DMS53 (cell line): ENCODE measurements at regions not wholly inside any gene's neighbourhood (a gene's known extent, or its start where the extent isn't known, plus 50 kb on each side); places are given as distances from the start of the nearest gene placed in this dataset.

ENCODE experiments used
- DNase-seq: peaks from one replicate; lab custom pipeline; 2025; lab: John Stamatoyannopoulos, UW

- DNase-seq, result no peak
These were observed 163.5 kb downstream of the CDH19 start for GRCh38 chr18:66440433-66440832.

- DNase-seq, result no peak
These were observed 164.2 kb downstream of the CDH19 start for GRCh38 chr18:66439670-66440069.

- DNase-seq, result no peak
These were observed 165.0 kb downstream of the CDH19 start for GRCh38 chr18:66438711-66439536.

- no peak for DNase-seq
These were observed 171.3 kb downstream of the CDH19 start for GRCh38 chr18:66432636-66433035.

- DNase-seq, result no peak
These were observed 175.1 kb downstream of the CDH19 start for GRCh38 chr18:66428795-66429194.

GRCh38 chr18:66419400-66419799 lies 184.5 kb downstream of the CDH19 start:
- no peak for DNase-seq

GRCh38 chr18:66410692-66411091 lies 193.2 kb downstream of the CDH19 start:
- DNase-seq, result no peak

- no peak for DNase-seq
These were observed 208.1 kb downstream of the CDH19 start for GRCh38 chr18:66395671-66396218.

GRCh38 chr18:66393463-66393862 lies 210.4 kb downstream of the CDH19 start:
- DNase-seq, result peak; percentile 38

- peak; percentile 45 for DNase-seq
These were observed 226.6 kb downstream of the CDH19 start for GRCh38 chr18:66377291-66377690.

GRCh38 chr18:66375391-66375790 lies 228.5 kb downstream of the CDH19 start:
- peak; percentile 40 for DNase-seq

- DNase-seq, result no peak
These were observed 256.9 kb downstream of the CDH19 start for GRCh38 chr18:66346833-66347588.

- DNase-seq, result peak; percentile 75
These were observed 259.7 kb downstream of the CDH19 start for GRCh38 chr18:66344227-66344626.

- DNase-seq, result peak; percentile 31
These were observed 261.3 kb downstream of the CDH19 start for GRCh38 chr18:66342577-66342976.

GRCh38 chr18:66334534-66334933 lies 269.4 kb downstream of the CDH19 start:
- no peak for DNase-seq

GRCh38 chr18:66329716-66330115 lies 274.2 kb downstream of the CDH19 start:
- DNase-seq, result no peak

GRCh38 chr18:66328296-66328878 lies 275.5 kb downstream of the CDH19 start:
- DNase-seq, result peak; percentile 17

- DNase-seq, result no peak
These were observed 278.6 kb downstream of the CDH19 start for GRCh38 chr18:66325251-66325650.

GRCh38 chr18:66324616-66325015 lies 279.3 kb downstream of the CDH19 start:
- no peak for DNase-seq

- no peak for DNase-seq
These were observed 286.4 kb downstream of the CDH19 start for GRCh38 chr18:66317243-66318090.

- peak; percentile 51 for DNase-seq
These were observed 287.2 kb downstream of the CDH19 start for GRCh38 chr18:66316701-66317100.

- no peak for DNase-seq
These were observed 303.7 kb downstream of the CDH19 start for GRCh38 chr18:66300141-66300540.
